ENCODE measurements at regions not wholly inside any gene's neighbourhood (a gene's known extent, or its start where the extent isn't known, plus 50 kb on each side); places are given as distances from the start of the nearest gene placed in this dataset.
A peak's percentile ranks its signal among the peaks of the same experiment; 100 is the strongest.

DNA sequence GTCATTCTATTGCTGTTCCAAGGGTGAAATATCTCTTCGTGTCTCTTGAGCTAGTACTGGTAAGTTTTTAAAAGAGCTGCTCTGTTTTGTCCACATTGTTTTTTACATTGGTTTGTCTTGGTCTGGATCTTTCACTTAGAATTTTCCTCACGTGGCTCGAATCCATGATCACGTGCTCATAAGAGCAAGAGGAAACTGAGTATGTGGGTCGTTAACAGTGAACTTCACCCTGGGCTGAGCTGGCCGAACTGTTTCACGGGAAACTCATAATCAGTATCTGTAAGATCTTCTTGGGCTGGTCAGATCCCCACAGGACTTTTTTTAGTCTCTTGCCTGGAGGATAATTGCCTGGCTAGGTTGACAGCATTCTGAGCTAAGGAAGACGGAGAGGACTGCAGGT lies 77.8 kb upstream of the HELT start:
- no peaks in the 10 kb centered on the region for H3K9me3 ChIP-seq (replicated peaks in 1 of 3)
- DNase-seq, result peak in 1 of 7 donors; percentile 31
- intact Hi-C loops (cut with DNase I), result no loop called here
- no peak overlapping the region for H3K27ac ChIP-seq
- no peaks in the 10 kb centered on the region for H3K36me3 ChIP-seq (replicated peaks in 1 of 2)
- H3K27me3 ChIP-seq, result no peaks in the 10 kb centered on the region
- WGBS, 4 donors, result 85 to 90% (median 88%) methylated on average over 8 of the region's 8 CpGs
- no peak for TF ChIP-seq POLR2A (IDR thresholded peaks at IDR 0.05)
- TF ChIP-seq, protein P1, sequence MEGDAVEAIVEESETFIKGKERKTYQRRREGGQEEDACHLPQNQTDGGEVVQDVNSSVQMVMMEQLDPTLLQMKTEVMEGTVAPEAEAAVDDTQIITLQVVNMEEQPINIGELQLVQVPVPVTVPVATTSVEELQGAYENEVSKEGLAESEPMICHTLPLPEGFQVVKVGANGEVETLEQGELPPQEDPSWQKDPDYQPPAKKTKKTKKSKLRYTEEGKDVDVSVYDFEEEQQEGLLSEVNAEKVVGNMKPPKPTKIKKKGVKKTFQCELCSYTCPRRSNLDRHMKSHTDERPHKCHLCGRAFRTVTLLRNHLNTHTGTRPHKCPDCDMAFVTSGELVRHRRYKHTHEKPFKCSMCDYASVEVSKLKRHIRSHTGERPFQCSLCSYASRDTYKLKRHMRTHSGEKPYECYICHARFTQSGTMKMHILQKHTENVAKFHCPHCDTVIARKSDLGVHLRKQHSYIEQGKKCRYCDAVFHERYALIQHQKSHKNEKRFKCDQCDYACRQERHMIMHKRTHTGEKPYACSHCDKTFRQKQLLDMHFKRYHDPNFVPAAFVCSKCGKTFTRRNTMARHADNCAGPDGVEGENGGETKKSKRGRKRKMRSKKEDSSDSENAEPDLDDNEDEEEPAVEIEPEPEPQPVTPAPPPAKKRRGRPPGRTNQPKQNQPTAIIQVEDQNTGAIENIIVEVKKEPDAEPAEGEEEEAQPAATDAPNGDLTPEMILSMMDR (IDR thresholded peaks at IDR 0.05), result no peak
- no peaks in the 10 kb centered on the region for H3K4me1 ChIP-seq (replicated peaks in 1 of 2)
- H3K4me3 ChIP-seq, result no peak overlapping the region

DNA sequence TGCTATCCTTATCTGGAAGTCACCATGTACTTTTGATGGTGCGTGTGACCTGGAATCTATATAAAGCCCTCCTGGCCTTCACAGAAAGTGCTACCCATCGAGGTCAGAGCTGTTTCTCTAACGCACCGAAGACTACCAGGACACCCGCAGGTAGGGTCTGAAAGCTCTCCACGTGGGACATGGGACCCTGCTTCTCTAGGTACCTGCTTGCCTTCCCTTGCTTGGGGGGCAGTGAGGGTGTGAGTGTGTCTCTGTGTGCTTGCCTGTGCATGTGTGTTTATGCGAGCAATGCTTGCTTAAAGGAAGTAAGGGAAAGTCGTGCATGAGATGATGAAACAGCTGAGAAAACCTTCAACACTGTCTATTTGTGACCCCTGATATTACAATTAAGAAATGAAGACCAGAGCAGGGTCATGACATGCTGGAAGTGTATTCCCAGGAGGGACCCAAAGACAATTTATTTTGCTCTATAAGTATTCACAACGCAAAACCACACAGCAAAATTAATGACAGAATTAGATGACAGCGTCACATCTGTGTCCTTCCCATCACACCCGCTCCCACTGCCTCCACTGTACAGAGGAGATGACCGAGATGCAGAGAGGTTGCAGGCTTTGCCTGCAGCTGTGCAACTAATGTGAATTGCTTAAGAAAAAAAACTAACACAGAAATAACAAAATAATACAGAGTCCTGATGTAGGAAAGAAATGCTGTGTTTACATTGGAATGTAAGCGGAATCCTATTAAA lies 76.4 kb upstream of the HELT start:
- DNase-seq, result peak in 1 of 7 donors; percentile 14
- WGBS, 4 donors, result 55 to 66% (median 63%) methylated on average over 13 of the region's 13 CpGs
- no peak for TF ChIP-seq POLR2A (IDR thresholded peaks at IDR 0.05)
- TF ChIP-seq, protein P1 (IDR thresholded peaks at IDR 0.05), result no peak

GRCh38 chr4:184942444-184943425 lies 75.6 kb upstream of the HELT start:
- intact Hi-C loops (cut with DNase I), result no loop called here
- H3K4me1 ChIP-seq (replicated peaks in 1 of 2), result no peaks in the 10 kb centered on the region
- no peaks in the 10 kb centered on the region for H3K36me3 ChIP-seq (replicated peaks in 1 of 2)
- H3K27ac ChIP-seq, result no peak overlapping the region
- TF ChIP-seq, protein P1 (IDR thresholded peaks at IDR 0.05), result no peak
- TF ChIP-seq POLR2A (IDR thresholded peaks at IDR 0.05), result no peak
- peak in 1 of 7 donors; percentile 17 for DNase-seq
- no peak overlapping the region for H3K4me3 ChIP-seq
- 80 to 88% (median 87%) methylated on average over 9 to 13 of the region's 13 CpGs for WGBS, 4 donors
- no peaks in the 10 kb centered on the region for H3K9me3 ChIP-seq (replicated peaks in 1 of 3)
- no peaks in the 10 kb centered on the region for H3K27me3 ChIP-seq

More for the DNA sequence above, 76.4 kb upstream of the HELT start:
- no peaks in the 10 kb centered on the region for H3K27me3 ChIP-seq
- no peaks in the 10 kb centered on the region for H3K9me3 ChIP-seq (replicated peaks in 1 of 3)
- H3K4me3 ChIP-seq, result no peak overlapping the region
- no peaks in the 10 kb centered on the region for H3K4me1 ChIP-seq (replicated peaks in 1 of 2)
- no peaks in the 10 kb centered on the region for H3K36me3 ChIP-seq (replicated peaks in 1 of 2)
- intact Hi-C loops (cut with DNase I), result no loop called here
- no peak overlapping the region for H3K27ac ChIP-seq

DNA sequence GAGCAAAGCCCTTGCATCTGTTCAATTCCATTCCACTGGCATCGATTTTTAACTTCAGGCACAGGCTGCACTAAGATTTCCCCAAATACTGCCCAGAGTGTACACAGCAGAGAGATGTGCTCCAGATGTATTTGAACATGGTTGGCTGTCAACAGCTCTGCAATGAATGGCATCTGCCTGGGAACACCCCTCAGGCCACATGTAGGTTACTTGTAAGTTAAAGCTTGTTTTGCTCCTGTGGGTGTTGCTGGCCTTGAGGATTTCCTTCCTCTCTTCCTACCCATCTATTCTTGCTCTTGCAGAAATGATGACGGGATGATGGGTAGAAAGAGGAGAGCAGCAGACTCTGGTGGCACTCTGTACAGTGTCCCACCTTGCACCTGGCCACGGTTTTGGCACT lies 69.3 kb upstream of the HELT start:
- H3K4me3 ChIP-seq, result no peak overlapping the region
- no peaks in the 10 kb centered on the region for H3K9me3 ChIP-seq (replicated peaks in 1 of 3)
- 73 to 84% (median 75%) methylated on average over 3 of the region's 3 CpGs for WGBS, 4 donors
- H3K27me3 ChIP-seq, result peaks cover 8% of the 10 kb centered on the region
- intact Hi-C loops (cut with DNase I), result no loop called here
- H3K36me3 ChIP-seq (replicated peaks in 1 of 2), result no peaks in the 10 kb centered on the region
- TF ChIP-seq POLR2A (IDR thresholded peaks at IDR 0.05), result no peak
- TF ChIP-seq, protein P1 (IDR thresholded peaks at IDR 0.05), result no peak
- H3K4me1 ChIP-seq (replicated peaks in 1 of 2), result no peaks in the 10 kb centered on the region
- no peak for DNase-seq
- no peak overlapping the region for H3K27ac ChIP-seq
